ENCODE measurements at regions not wholly inside any gene's neighbourhood (a gene's known extent, or its start where the extent isn't known, plus 50 kb on each side); places are given as distances from the start of the nearest gene placed in this dataset.

- no peak for TF ChIP-seq TSHZ1 (tag by site-specific recombination; IDR thresholded peaks at IDR 0.05; ENCODE audit: borderline replicate concordance)
- TF ChIP-seq ZNF423 (tag by site-specific recombination; IDR thresholded peaks at IDR 0.05): no peak
- TF ChIP-seq ZNF654 (tag by site-specific recombination; IDR thresholded peaks at IDR 0.05; ENCODE audit: low read depth): no peak
- no peak for TF ChIP-seq SETDB1 (IDR thresholded peaks at IDR 0.05; ENCODE audit: insufficient read length, low read length)
- no peak for TF ChIP-seq ZNF692 (tag by site-specific recombination; IDR thresholded peaks at IDR 0.05)
- TF ChIP-seq ZNF366 (tag by site-specific recombination; conservative IDR thresholded peaks at IDR 0.05): no peak
- TF ChIP-seq ZNF629 (tag by site-specific recombination; IDR thresholded peaks at IDR 0.05): no peak
- no peak for TF ChIP-seq ZBTB7A (tag by site-specific recombination; IDR thresholded peaks at IDR 0.05; ENCODE audit: low read depth)
Observed at GRCh38 chr3:18917923-18918322, 230.4 kb upstream of the KCNH8 start (continued).

- POLR2A ChIA-PET: no interaction called here
- Histone ChIP-seq H3K27ac (ENCODE audit: extremely low read depth, low read depth, low read length) (no peak overlapping the region), H3K36me3 (ENCODE audit: control insufficient read depth in 2 of 2, insufficient read depth in 1 of 2, low read length in 2 of 2) (no peaks in the 10 kb centered on the region), H3K9me3 (ENCODE audit: control insufficient read depth, insufficient read depth, low read depth, low read length) (no peaks in the 10 kb centered on the region), H3K4me1 (ENCODE audit: control insufficient read depth, insufficient read depth, low read length) (no peaks in the 10 kb centered on the region), H3K4me3 (ENCODE audit: low read depth, low read length) (no peak overlapping the region)
- TF ChIP-seq GLI4 (tag by site-specific recombination; IDR thresholded peaks at IDR 0.05) (no peak), ZFP41 (tag by site-specific recombination; IDR thresholded peaks at IDR 0.05; ENCODE audit: borderline replicate concordance) (no peak), ZNF585B (tag by site-specific recombination; IDR thresholded peaks at IDR 0.05) (no peak), ZNF621 (tag by site-specific recombination; IDR thresholded peaks at IDR 0.05) (no peak), ZSCAN23 (tag by site-specific recombination; IDR thresholded peaks at IDR 0.05) (no peak), TCF7L2 (IDR thresholded peaks at IDR 0.05; ENCODE audit: borderline replicate concordance, low read depth, low read length) (no peak), INSM2 (tag by site-specific recombination; IDR thresholded peaks at IDR 0.05) (no peak), ZNF514 (tag by site-specific recombination; IDR thresholded peaks at IDR 0.05) (no peak), ZNF114 (tag by site-specific recombination; IDR thresholded peaks at IDR 0.05) (no peak), KLF16 (tag by site-specific recombination; IDR thresholded peaks at IDR 0.05) (no peak), ZBTB26 (tag by site-specific recombination; optimal IDR thresholded peaks at IDR 0.05) (no peak)
- CTCF ChIA-PET: interaction anchor here (0.8 kb wide), 1 partner anchor 13 kb away, joined by 5 read pairs; no protein-coding TSS in a partner anchor
Observed at GRCh38 chr3:18902081-18902793, 246.1 kb upstream of the KCNH8 start.

All from HEK293 (cell line).